Endodermal cell (in vitro differentiated cells): ENCODE measurements at regions not wholly inside any gene's neighbourhood (a gene's known extent, or its start where the extent isn't known, plus 50 kb on each side); places are given as distances from the start of the nearest gene placed in this dataset.
A peak's percentile ranks its signal among the peaks of the same experiment; 100 is the strongest.

Experiments used
- DNase-seq: peaks from one replicate; pipeline ENCODE4 v3.0.0-alpha.2; 2017
- H3K27ac ChIP-seq: 2 replicates; pipeline ENCODE4 v1.5.1; 2013; ENCODE audit warnings: mild to moderate bottlenecking, low read depth, low read length, moderate library complexity
- H3K27me3 ChIP-seq: 2 replicates; pipeline ENCODE4 v1.6.1; 2013; ENCODE audit warnings: mild to moderate bottlenecking, low read length, moderate library complexity; ENCODE audit not compliant: insufficient read depth, control insufficient read depth, poor library complexity, severe bottlenecking
- H3K36me3 ChIP-seq: 2 replicates; pipeline ENCODE4 v1.7.0; 2013; ENCODE audit warnings: mild to moderate bottlenecking, low read length, moderate library complexity; ENCODE audit not compliant: control insufficient read depth, insufficient read depth
- H3K4me1 ChIP-seq: one replicate; pipeline ENCODE4 v1.7.0; 2013; ENCODE audit warnings: low read length; ENCODE audit not compliant: control insufficient read depth, insufficient read depth
- H3K4me3 ChIP-seq: 2 replicates; pipeline ENCODE4 v1.5.1; 2013; ENCODE audit warnings: mild to moderate bottlenecking, low read length, moderate library complexity
- H3K9ac ChIP-seq: 2 replicates; pipeline ENCODE4 v1.6.1; 2013; ENCODE audit warnings: mild to moderate bottlenecking, low read length, moderate library complexity; ENCODE audit not compliant: poor library complexity, severe bottlenecking; ENCODE audit errors: extremely low read depth
- H3K9me3 ChIP-seq: 2 replicates; pipeline ENCODE4 v1.6.1; 2013; ENCODE audit warnings: mild to moderate bottlenecking, low read length, moderate library complexity; ENCODE audit not compliant: control insufficient read depth
- H3K27ac Mint-ChIP-seq: 2 replicates; pipeline ENCODE4 v1.8.0; 2020; ENCODE audit warnings: mixed read lengths
- H3K27me3 Mint-ChIP-seq: 2 replicates; pipeline ENCODE4 v1.8.0; 2021; ENCODE audit warnings: mild to moderate bottlenecking, mixed read lengths; ENCODE audit not compliant: insufficient read depth
- H3K36me3 Mint-ChIP-seq: 2 replicates; pipeline ENCODE4 v1.8.0; 2020; ENCODE audit warnings: low read depth, mixed read lengths
- H3K4me1 Mint-ChIP-seq: 2 replicates; pipeline ENCODE4 v1.8.0; 2020; ENCODE audit warnings: mixed read lengths
- H3K4me3 Mint-ChIP-seq: 2 replicates; pipeline ENCODE4 v1.8.0; 2020; ENCODE audit warnings: mild to moderate bottlenecking, moderate library complexity, mixed read lengths
- H3K9me3 Mint-ChIP-seq: 2 replicates; pipeline ENCODE4 v1.8.0; 2020; ENCODE audit warnings: mild to moderate bottlenecking, mixed read lengths
- CTCF ChIP-seq: fragments of 200-600 bp; sonication (generic); conservative IDR thresholded peaks from 2 replicates; pipeline ENCODE4 v1.5.0; 2021; ENCODE audit warnings: antibody characterized with exemption, mild to moderate bottlenecking
- WGBS, 2 experiments: methylation state at CpG; one replicate each; pipeline versions ENCODE4 v1.1.5 to v1.1.7; 2013; ENCODE audit warnings: missing lambda C conversion rate in 2 of 2, mixed read lengths in 1 of 2; ENCODE audit not compliant: insufficient coverage in 1 of 2, insufficient read length in 1 of 2; 5-methylcytosine and 5-hydroxymethylcytosine counted together

DNA sequence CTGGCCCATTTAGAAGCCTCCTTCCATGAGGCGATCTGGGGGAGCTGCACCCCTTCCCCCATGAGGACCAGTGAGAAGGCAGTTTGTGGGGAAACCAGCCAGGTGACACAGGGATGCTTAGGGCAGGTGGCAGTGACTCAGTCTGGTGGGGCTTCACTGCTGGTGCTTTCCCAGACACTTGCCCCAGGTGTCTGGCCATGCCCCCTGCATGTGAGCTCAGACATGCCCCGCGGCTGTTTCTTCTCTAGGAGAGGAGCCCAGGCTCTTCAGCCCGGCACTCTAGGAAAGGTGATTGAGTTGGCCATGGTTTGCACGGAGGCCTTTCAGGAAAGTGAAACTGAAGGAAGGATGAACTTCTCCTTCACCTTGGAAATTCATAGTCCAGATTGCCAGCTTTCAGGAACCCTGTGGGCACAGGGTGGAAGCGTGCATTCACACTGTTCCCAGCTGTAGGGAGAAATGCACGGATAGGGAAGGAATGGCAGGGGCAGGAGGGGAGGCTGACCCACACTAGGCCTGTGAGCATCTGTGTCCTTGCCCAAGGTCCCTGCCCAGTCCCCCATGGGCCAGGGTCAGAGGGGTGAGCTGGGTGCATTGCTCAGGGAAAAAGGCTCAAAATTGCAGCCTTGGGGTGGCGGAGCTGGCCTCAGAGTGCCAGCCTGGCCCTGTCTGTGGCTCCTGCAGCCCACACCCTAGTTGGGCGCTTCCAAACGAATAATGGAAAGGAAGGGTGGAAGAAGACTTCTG lies 359.1 kb downstream of the GLRX3 start:
- WGBS, 2 experiments, result 93 to 94% methylated on average over 5 to 10 of the region's 10 CpGs
- Mint-ChIP-seq H3K27ac (no peak overlapping the region), H3K9me3 (no peaks in the 10 kb centered on the region), H3K27me3 (no peaks in the 10 kb centered on the region), H3K36me3 (no peaks in the 10 kb centered on the region), H3K4me1 (peaks cover 2% of the 10 kb centered on the region), H3K4me3 (no peak overlapping the region)
- Histone ChIP-seq H3K4me1 (no peaks in the 10 kb centered on the region), H3K4me3 (no peak overlapping the region), H3K9ac (no peak overlapping the region), H3K36me3 (no peaks in the 10 kb centered on the region), H3K9me3 (no peaks in the 10 kb centered on the region), H3K27me3 (no peaks in the 10 kb centered on the region), H3K27ac (no peak overlapping the region)
- TF ChIP-seq CTCF, result no peak
- peak; percentile 19 for DNase-seq

- Histone ChIP-seq H3K27ac (no peak overlapping the region), H3K9me3 (no peaks in the 10 kb centered on the region), H3K4me1 (no peaks in the 10 kb centered on the region), H3K4me3 (no peak overlapping the region), H3K36me3 (no peaks in the 10 kb centered on the region), H3K27me3 (no peaks in the 10 kb centered on the region), H3K9ac (no peak overlapping the region)
- Mint-ChIP-seq H3K4me1 (peaks cover 2% of the 10 kb centered on the region), H3K9me3 (no peaks in the 10 kb centered on the region), H3K27me3 (no peaks in the 10 kb centered on the region), H3K4me3 (no peak overlapping the region), H3K36me3 (no peaks in the 10 kb centered on the region), H3K27ac (no peak overlapping the region)
- DNase-seq, result no peak
- TF ChIP-seq CTCF, result no peak
- WGBS, 2 experiments, result 80 to 90% methylated on average over 8 to 14 of the region's 14 CpGs
Observed at GRCh38 chr10:130495891-130496636, 359.9 kb downstream of the GLRX3 start.

DNA sequence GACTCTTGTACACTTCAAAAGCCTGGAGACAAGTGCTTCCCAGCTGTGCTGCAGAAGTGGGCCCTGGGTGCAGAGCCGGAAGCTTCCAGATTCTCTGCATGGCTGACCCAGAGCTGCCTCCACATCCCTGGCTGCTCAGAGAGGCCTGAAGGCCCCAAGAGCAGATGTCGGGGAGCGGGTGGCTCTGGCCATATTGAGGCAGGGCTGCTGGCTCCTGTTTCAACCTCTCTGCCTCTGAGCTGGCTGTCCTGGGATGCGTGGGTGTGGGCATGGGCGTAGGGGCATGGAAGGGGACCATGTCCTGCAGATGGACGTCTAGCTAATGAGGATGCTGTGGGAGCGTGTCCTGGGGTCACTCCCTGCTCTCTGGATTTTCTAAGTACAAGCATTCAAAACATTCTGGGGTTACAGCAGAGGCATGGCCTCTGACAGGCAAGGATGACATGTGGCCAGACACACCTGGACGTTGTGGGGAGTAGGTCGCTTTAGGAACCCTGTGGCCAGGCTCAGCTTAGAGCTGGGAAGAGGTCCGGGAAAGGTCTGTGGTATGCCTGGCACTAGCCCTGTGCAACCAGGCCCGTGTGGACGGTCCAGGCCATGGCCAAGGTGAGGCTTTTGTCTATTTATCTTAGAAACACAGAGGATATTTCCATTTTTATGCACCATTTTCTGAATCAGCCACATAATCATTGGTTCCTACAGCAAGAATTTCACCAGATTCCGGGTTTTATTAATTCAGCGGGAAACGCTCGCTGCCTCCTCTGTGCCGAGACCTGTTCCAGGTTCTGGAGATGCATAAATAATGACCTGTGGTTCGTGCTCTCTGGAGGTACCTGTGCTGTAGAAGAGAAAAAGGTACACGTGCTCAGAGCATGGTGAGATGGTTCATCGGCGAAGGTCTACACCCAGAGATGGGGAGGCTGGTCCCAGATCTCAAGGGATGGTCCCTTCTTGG lies 361.1 kb downstream of the GLRX3 start:
- Histone ChIP-seq H3K9me3 (no peaks in the 10 kb centered on the region), H3K4me1 (no peaks in the 10 kb centered on the region), H3K4me3 (no peak overlapping the region), H3K36me3 (no peaks in the 10 kb centered on the region), H3K27ac (no peak overlapping the region), H3K9ac (no peak overlapping the region), H3K27me3 (no peaks in the 10 kb centered on the region)
- WGBS, 2 experiments, result 93 to 94% methylated on average over 13 to 21 of the region's 21 CpGs
- Mint-ChIP-seq H3K4me3 (no peak overlapping the region), H3K4me1 (no peaks in the 10 kb centered on the region), H3K27me3 (no peaks in the 10 kb centered on the region), H3K9me3 (no peaks in the 10 kb centered on the region), H3K27ac (no peak overlapping the region), H3K36me3 (no peaks in the 10 kb centered on the region)
- DNase-seq, result no peak
- TF ChIP-seq CTCF, result no peak
